AG09319 (cell line): ENCODE measurements at regions not wholly inside any gene's neighbourhood (a gene's known extent, or its start where the extent isn't known, plus 50 kb on each side); places are given as distances from the start of the nearest gene placed in this dataset.

Source experiments
- DNase-seq: peaks from one replicate; pipeline ENCODE4 v3.0.0-alpha.2; 2010; ENCODE audit warnings: low read depth; ENCODE audit errors: extremely low read depth
- TF ChIP-seq, protein P1 (sequence below): IDR thresholded peaks from 2 replicates; pipeline ENCODE4 v1.5.1; 2011; ENCODE audit warnings: low read depth, mild to moderate bottlenecking, inconsistent platforms, low read length, moderate library complexity

GRCh38 chr12:14261861-14262260 lies 103.6 kb upstream of the ATF7IP start:
- no peak for DNase-seq
- TF ChIP-seq, protein P1, sequence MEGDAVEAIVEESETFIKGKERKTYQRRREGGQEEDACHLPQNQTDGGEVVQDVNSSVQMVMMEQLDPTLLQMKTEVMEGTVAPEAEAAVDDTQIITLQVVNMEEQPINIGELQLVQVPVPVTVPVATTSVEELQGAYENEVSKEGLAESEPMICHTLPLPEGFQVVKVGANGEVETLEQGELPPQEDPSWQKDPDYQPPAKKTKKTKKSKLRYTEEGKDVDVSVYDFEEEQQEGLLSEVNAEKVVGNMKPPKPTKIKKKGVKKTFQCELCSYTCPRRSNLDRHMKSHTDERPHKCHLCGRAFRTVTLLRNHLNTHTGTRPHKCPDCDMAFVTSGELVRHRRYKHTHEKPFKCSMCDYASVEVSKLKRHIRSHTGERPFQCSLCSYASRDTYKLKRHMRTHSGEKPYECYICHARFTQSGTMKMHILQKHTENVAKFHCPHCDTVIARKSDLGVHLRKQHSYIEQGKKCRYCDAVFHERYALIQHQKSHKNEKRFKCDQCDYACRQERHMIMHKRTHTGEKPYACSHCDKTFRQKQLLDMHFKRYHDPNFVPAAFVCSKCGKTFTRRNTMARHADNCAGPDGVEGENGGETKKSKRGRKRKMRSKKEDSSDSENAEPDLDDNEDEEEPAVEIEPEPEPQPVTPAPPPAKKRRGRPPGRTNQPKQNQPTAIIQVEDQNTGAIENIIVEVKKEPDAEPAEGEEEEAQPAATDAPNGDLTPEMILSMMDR = no peak

DNA sequence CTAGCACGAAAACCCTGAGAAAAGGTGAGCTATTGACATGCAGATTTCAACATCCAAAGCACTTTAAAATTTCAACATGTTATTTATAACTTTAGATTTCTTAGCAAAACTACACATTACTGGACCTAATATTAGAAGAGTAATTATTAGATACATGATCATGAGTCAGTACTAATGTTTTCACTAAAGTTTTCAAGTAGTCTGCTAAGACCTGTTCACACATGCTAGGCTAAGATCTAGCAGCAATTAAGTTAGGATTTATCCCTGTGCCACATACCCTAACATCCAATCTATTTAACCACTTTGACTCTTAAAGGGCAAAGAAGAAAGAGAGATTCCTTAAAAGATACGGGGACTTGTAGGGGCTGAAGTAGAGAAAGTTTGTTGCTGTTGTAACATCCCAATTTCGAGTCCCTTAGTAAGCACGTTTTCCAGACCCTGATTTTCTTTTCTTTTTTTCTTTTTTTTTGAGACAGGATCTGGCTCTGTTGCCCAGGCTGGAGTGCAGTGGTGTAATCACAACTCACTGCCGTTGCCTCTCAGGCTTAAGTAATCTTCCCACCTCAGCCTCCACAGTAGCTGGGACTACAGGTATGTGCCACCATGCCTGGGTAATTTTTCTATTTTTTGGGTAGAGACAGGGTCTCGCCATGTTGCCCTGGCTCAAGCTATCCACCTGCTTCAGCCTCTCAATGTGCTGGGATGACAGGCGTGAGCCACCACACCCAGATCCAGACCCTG lies 102.5 kb upstream of the ATF7IP start:
- DNase-seq = no peak

GRCh38 chr12:14263742-14264141 lies 101.7 kb upstream of the ATF7IP start:
- TF ChIP-seq, protein P1 = no peak
- DNase-seq = no peak

More for the DNA sequence above, 102.5 kb upstream of the ATF7IP start:
- TF ChIP-seq, protein P1 = no peak

GRCh38 chr12:14264316-14264715 lies 101.2 kb upstream of the ATF7IP start:
- TF ChIP-seq, protein P1 = no peak
- no peak for DNase-seq

- TF ChIP-seq, protein P1 = no peak
- no peak for DNase-seq
These were observed 100.7 kb upstream of the ATF7IP start for GRCh38 chr12:14264778-14265177.

- TF ChIP-seq, protein P1 = no peak
- no peak for DNase-seq
These were observed 97.4 kb upstream of the ATF7IP start for GRCh38 chr12:14268120-14268515.

DNA sequence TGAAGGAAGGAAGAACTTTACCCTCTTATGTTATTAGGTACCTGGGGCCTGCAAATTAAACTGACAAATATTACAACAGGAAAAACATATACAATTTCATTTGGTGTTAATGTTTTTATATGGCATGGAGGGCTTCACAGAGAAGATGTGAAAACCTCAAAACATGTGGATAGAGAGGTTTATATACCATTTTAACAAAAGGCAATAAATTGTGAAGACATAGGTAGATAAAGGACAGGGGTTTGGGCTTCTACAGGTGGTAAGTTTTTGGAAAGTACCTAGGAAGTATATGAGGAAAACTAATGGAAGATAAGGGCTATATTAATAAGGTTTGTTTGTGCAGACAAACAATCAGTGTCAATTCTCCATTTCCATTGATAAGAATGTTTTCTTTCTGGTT lies 95.1 kb upstream of the ATF7IP start:
- no peak for DNase-seq
- TF ChIP-seq, protein P1 = no peak
